OCI-LY3 (cell line): ENCODE measurements at regions not wholly inside any gene's neighbourhood (a gene's known extent, or its start where the extent isn't known, plus 50 kb on each side); places are given as distances from the start of the nearest gene placed in this dataset.

Experiments used
- H2AFZ ChIP-seq: fragments of 200-600, 300-600 bp; shearing (Covaris generic); 2 replicates; pipeline ENCODE4 v1.6.0; 2014; ENCODE audit warnings: antibody characterized with exemption, low read depth, low read length
- H3K27ac ChIP-seq: fragments of 200-600, 300-600 bp; sonication (generic); 2 replicates; pipeline ENCODE4 v1.5.1; 2014; ENCODE audit warnings: mild to moderate bottlenecking, low read length, moderate library complexity, mixed read lengths
- H3K27me3 ChIP-seq: fragments of 200-600, 300-600 bp; sonication (generic); 2 replicates; pipeline ENCODE4 v1.6.1; 2014; ENCODE audit warnings: low read depth, low read length, mixed read lengths
- H3K36me3 ChIP-seq: fragments of 200-600, 300-600 bp; sonication (generic); replicated peaks from 2 replicates; pipeline ENCODE3; 2014; ENCODE audit warnings: low read depth, low read length, mixed read lengths
- H3K4me1 ChIP-seq: fragments of 300-600, 200-600 bp; sonication (generic); 2 replicates; pipeline ENCODE4 v1.6.1; 2014; ENCODE audit warnings: low read length, mixed read lengths
- H3K4me2 ChIP-seq: fragments of 200-600, 300-600 bp; sonication (generic); 2 replicates; pipeline ENCODE4 v1.6.1; 2014; ENCODE audit warnings: low read length, mixed read lengths
- H3K4me3 ChIP-seq: fragments of 300-600, 200-600 bp; sonication (generic); 2 replicates; pipeline ENCODE4 v1.5.1; 2014; ENCODE audit warnings: antibody characterized with exemption, mild to moderate bottlenecking, low read length, moderate library complexity
- H3K79me2 ChIP-seq: fragments of 300-600, 200-600 bp; shearing (Covaris generic); 2 replicates; pipeline ENCODE4 v1.6.1; 2014; ENCODE audit warnings: mild to moderate bottlenecking, low read length, mixed read lengths
- H3K9ac ChIP-seq: fragments of 300-600, 200-600 bp; shearing (Covaris generic); 2 replicates; pipeline ENCODE4 v1.6.0; 2014; ENCODE audit warnings: mild to moderate bottlenecking, low read length, moderate library complexity
- H3K9me3 ChIP-seq: fragments of 200-600, 300-600 bp; shearing (Covaris generic); 2 replicates; pipeline ENCODE4 v1.6.1; 2014; ENCODE audit warnings: low read length, mixed read lengths; ENCODE audit not compliant: insufficient read depth
- H4K20me1 ChIP-seq: fragments of 200-600, 300-600 bp; sonication (generic); 2 replicates; pipeline ENCODE4 v1.6.1; 2016; ENCODE audit warnings: low read length, mixed read lengths; ENCODE audit not compliant: insufficient read depth
- EZH2phosphoT487 ChIP-seq: fragments of 200-600 bp; shearing (Covaris generic); IDR thresholded peaks from 2 replicates; pipeline ENCODE4 v1.6.1; 2018; ENCODE audit warnings: antibody characterized with exemption, mixed run types, low read depth
- TF ChIP-seq, protein P1 (sequence below): fragments of 200-600, 300-600 bp; sonication (generic); IDR thresholded peaks from 2 replicates; pipeline ENCODE4 v1.5.1; 2014; ENCODE audit warnings: antibody characterized with exemption, low read length, low read depth

DNA sequence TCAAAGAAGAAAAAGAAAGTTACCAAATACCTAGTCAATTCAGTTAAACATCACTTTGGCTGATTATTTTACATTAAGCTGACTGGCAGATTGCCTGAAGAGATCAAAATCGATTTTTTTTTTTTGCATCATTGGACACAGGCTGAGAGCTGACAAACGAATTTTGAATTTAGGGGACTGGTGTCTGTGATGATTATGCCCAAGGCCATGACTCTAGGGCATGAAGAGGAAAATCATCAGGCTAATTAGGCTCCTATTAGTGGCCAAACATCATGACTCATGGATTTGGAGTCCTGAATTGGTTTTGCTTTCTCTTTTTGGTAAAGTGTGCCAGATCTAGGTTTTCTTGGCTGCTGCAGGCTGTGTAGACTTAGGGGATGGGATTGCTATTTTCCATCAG is 829.3 kb upstream of the LCORL start:
- Histone ChIP-seq H2AFZ (no peak overlapping the region; the same call in 1 of the 2 replicates), H3K4me2 (0 out of 2 replicates have a peak overlapping the region, but pooled peaks have one; percentile 9), H3K79me2 (no peaks in the 10 kb centered on the region), H3K36me3 (no peaks in the 10 kb centered on the region), H3K27me3 (no peaks in the 10 kb centered on the region), H3K27ac (no peak overlapping the region), H4K20me1 (no peaks in the 10 kb centered on the region), H3K4me1 (peaks cover 8% of the 10 kb centered on the region), H3K9me3 (no peaks in the 10 kb centered on the region), H3K4me3 (no peak overlapping the region), H3K9ac (no peak overlapping the region)
- TF ChIP-seq EZH2phosphoT487, result no peak
- TF ChIP-seq, protein P1, sequence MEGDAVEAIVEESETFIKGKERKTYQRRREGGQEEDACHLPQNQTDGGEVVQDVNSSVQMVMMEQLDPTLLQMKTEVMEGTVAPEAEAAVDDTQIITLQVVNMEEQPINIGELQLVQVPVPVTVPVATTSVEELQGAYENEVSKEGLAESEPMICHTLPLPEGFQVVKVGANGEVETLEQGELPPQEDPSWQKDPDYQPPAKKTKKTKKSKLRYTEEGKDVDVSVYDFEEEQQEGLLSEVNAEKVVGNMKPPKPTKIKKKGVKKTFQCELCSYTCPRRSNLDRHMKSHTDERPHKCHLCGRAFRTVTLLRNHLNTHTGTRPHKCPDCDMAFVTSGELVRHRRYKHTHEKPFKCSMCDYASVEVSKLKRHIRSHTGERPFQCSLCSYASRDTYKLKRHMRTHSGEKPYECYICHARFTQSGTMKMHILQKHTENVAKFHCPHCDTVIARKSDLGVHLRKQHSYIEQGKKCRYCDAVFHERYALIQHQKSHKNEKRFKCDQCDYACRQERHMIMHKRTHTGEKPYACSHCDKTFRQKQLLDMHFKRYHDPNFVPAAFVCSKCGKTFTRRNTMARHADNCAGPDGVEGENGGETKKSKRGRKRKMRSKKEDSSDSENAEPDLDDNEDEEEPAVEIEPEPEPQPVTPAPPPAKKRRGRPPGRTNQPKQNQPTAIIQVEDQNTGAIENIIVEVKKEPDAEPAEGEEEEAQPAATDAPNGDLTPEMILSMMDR, result no peak

DNA sequence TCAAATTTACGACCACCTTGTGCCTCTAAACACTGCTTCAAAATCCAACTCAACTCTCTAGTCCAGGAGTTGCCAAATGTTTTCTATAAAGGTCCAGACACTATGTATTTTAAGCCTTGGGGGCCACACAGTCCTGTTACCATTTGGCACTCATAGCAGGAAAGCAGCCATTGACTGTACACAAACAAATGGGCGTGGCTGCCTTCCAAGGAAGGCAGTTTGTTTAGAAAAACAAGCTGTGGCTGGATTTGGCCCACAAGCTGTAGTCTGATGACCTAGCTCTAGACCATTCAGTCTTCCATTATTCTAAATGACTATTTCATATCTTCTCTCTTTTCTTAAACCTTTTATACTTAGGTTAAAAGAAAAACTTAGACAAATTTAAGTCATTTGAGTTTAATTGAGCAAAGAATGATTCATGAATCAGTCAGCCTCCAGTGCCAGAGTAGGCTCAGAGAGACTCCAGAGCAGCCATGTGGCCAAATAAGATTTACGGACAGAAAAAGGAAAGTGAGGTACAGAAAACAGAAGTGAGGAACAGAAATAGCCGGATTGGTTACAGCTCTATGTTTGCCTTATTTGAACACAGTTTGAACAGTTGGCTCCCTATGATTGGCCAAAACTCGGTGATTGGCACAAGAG is 825.8 kb upstream of the LCORL start:
- no peaks in the 10 kb centered on the region for H3K4me1 ChIP-seq
- H4K20me1 ChIP-seq, result no peaks in the 10 kb centered on the region
- no peaks in the 10 kb centered on the region for H3K79me2 ChIP-seq
- H3K4me2 ChIP-seq, result no peak overlapping the region
- H3K27ac ChIP-seq, result no peak overlapping the region
- TF ChIP-seq, protein P1, result no peak
- no peak for TF ChIP-seq EZH2phosphoT487
- H3K9ac ChIP-seq, result no peak overlapping the region
- no peaks in the 10 kb centered on the region for H3K27me3 ChIP-seq
- no peak overlapping the region for H3K4me3 ChIP-seq
- H3K36me3 ChIP-seq, result no peaks in the 10 kb centered on the region
- no peak overlapping the region for H2AFZ ChIP-seq
- H3K9me3 ChIP-seq, result no peaks in the 10 kb centered on the region

DNA sequence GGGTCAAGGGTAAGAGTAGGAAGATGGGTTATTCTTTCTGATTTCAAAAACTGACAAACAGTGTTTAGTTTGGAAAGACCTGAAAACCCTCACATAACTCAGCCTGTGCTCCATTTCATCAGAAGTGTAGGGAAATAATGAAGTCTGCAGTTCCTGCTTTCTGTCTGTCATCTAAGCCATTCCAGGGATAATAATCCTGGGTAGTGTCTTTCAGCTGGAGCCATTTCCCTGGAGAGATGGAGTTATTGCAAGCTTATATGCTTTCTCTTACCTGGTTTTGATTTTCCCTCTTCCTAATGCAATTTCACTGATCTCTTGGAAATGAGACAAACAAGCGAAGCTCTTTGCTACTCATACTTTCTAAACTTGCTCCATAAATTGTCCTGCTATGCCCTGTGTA is 824.8 kb upstream of the LCORL start:
- H3K9me3 ChIP-seq, result no peaks in the 10 kb centered on the region
- H3K79me2 ChIP-seq, result no peaks in the 10 kb centered on the region
- no peak overlapping the region for H3K4me3 ChIP-seq
- H3K4me2 ChIP-seq, result no peak overlapping the region
- H3K9ac ChIP-seq, result no peak overlapping the region
- no peak overlapping the region for H3K27ac ChIP-seq
- TF ChIP-seq EZH2phosphoT487, result no peak
- TF ChIP-seq, protein P1, result no peak
- no peaks in the 10 kb centered on the region for H3K27me3 ChIP-seq
- H3K4me1 ChIP-seq, result no peaks in the 10 kb centered on the region
- no peaks in the 10 kb centered on the region for H3K36me3 ChIP-seq
- no peak overlapping the region for H2AFZ ChIP-seq
- no peaks in the 10 kb centered on the region for H4K20me1 ChIP-seq

DNA sequence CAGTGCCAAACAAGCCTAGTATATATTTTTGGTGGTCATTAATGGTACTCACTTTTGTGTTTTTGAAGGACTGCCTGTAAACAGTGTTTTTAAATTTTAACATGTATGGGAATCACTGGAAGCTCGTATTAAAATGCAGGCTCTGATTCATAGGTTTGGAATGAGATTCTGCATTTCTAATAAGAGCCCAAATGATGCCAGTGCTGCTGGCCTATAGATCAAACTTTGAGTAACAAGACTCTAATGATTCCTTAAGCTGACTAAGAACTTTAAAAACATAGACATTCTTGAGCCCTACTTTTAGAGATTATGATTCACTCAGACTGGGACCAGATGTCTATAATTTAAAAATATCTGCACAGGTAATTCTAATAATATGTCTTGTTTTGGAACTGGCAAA is 823.2 kb upstream of the LCORL start:
- Histone ChIP-seq H3K9ac (no peak overlapping the region), H3K27me3 (no peaks in the 10 kb centered on the region), H2AFZ (no peak overlapping the region), H3K9me3 (no peaks in the 10 kb centered on the region), H4K20me1 (no peaks in the 10 kb centered on the region), H3K79me2 (no peaks in the 10 kb centered on the region), H3K4me2 (no peak overlapping the region), H3K4me1 (no peaks in the 10 kb centered on the region), H3K4me3 (no peak overlapping the region), H3K27ac (no peak overlapping the region), H3K36me3 (no peaks in the 10 kb centered on the region)
- no peak for TF ChIP-seq EZH2phosphoT487
- TF ChIP-seq, protein P1, result no peak
